Spleen (tissue), 11 donors: ENCODE measurements at regions not wholly inside any gene's neighbourhood (a gene's known extent, or its start where the extent isn't known, plus 50 kb on each side); places are given as distances from the start of the nearest gene placed in this dataset.

Source experiments
- DNase-seq: peaks from one replicate; pipeline ENCODE4 v3.0.0-alpha.2; 2020
- H3K27ac ChIP-seq, 8 donors: fragments of 200-600 bp; sonication (generic) in 7 of 8; 1 replicate in 4 of 8; 2 replicates in 4 of 8; pipeline versions ENCODE4 v1.5.0 to v1.8.0; 2016 to 2021; ENCODE audit warnings: inconsistent platforms in 4 of 8, mild to moderate bottlenecking in 4 of 8, moderate library complexity in 1 of 8
- H3K27me3 ChIP-seq, 7 donors: fragments of 200-600 bp; sonication (generic) in 6 of 7; replicated peaks in 1 of 7; 1 replicate in 4 of 7; 2 replicates in 3 of 7; pipeline versions ENCODE4 v1.5.0 to v1.8.0; 2016 to 2021; ENCODE audit warnings: inconsistent platforms in 3 of 7, mild to moderate bottlenecking in 1 of 7
- H3K36me3 ChIP-seq, 6 donors: fragments of 200-600 bp; sonication (generic) in 5 of 6; 1 replicate in 4 of 6; 2 replicates in 2 of 6; pipeline versions ENCODE4 v1.5.0 to v1.8.0; 2016 to 2021; ENCODE audit warnings: inconsistent platforms in 2 of 6
- H3K4me1 ChIP-seq, 6 donors: fragments of 200-600 bp; sonication (generic) in 5 of 6; 1 replicate in 3 of 6; 2 replicates in 3 of 6; pipeline versions ENCODE4 v1.5.0 to v1.8.0; 2016 to 2021; ENCODE audit warnings: inconsistent platforms in 3 of 6
- H3K4me3 ChIP-seq, 8 donors: fragments of 200-600 bp; sonication (generic) in 7 of 8; 1 replicate in 4 of 8; 2 replicates in 4 of 8; pipeline versions ENCODE4 v1.5.0 to v1.8.0; 2016 to 2021; ENCODE audit warnings: inconsistent platforms in 4 of 8, mild to moderate bottlenecking in 4 of 8, moderate library complexity in 2 of 8
- H3K9me3 ChIP-seq, 8 donors: fragments of 200-600 bp; sonication (generic) in 7 of 8; 1 replicate in 4 of 8; 2 replicates in 4 of 8; pipeline versions ENCODE4 v1.5.0 to v1.8.0; 2016 to 2021; ENCODE audit warnings: inconsistent platforms in 4 of 8
- POLR2A ChIP-seq, 3 donors: fragments of 450-650 bp; IDR thresholded peaks; one replicate each; pipeline ENCODE4 v1.5.1; 2017; ENCODE audit warnings: antibody characterized with exemption in 3 of 3, mild to moderate bottlenecking in 1 of 3
- POLR2AphosphoS5 ChIP-seq, 3 donors: sonication (generic); formaldehyde crosslinking; IDR thresholded peaks; one replicate each; pipeline ENCODE4 v1.5.1; 2017; ENCODE audit warnings: antibody characterized with exemption in 3 of 3
- WGBS, 5 donors: extraction: QIAGEN DNeasy Blood & Tissue Kit in 3 of 5; methylation state at CpG; one replicate each; pipeline versions ENCODE4 v1.1.5 to v1.1.7; 2013 to 2018; 5-methylcytosine and 5-hydroxymethylcytosine counted together
- intact Hi-C: fragments of 100-400 bp; cut with DNase I; formaldehyde crosslinking; loops from one replicate; pipeline ENCODE4 v1.15.0; 2023; ENCODE audit warnings: low total_unique reads
- TF ChIP-seq, protein P1 (sequence below), 11 experiments: fragments of 200-600 bp in 7 of 11; fragments of 450-650 bp in 4 of 11; sonication (generic) in 4 of 11; IDR thresholded peaks in 8 of 11; conservative IDR thresholded peaks in 3 of 11; 1 replicate in 7 of 11; 2 replicates in 4 of 11; pipeline versions ENCODE4 v1.4.0 to v1.8.0; 2016 to 2021; ENCODE audit warnings: antibody characterized with exemption in 11 of 11, inconsistent platforms in 4 of 11, mild to moderate bottlenecking in 1 of 11
- donor health status: healthy with polysubstance abuse.
- donor health status: DM: no; HTN: no; CAD: no; lungs with moderate emphysema.
- donor health status: DM: no; HTN: no; CAD: no.
- donor health status: Bipolar disorder and iron deficiency.
- donor health status: healthy.
- donor health status: DM: no; HTN: no; CAD: no.
- donor health status: DM: yes; HTN: yes; CAD: no.

DNA sequence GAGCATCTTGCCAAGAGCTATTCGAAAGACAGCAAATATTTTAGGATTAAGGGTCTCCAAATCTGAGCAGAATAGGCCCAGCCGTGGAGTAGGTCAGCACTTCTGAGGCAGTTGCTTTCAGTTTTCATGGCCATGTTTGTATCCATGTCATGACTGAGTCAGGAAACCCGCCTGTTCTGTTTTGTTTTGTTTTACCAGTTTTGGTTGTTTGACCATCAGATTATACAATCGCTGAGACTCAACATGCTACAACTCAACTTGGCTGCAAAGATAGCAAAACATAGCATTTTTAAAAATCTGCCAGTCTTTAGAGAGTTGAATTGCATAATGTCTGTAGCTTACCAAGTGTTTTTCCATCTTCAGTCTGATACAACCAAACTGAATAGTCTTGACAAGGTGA is 185.1 kb upstream of the ZNF462 start:
- DNase-seq = no peak
- intact Hi-C loops = no loop called here

DNA sequence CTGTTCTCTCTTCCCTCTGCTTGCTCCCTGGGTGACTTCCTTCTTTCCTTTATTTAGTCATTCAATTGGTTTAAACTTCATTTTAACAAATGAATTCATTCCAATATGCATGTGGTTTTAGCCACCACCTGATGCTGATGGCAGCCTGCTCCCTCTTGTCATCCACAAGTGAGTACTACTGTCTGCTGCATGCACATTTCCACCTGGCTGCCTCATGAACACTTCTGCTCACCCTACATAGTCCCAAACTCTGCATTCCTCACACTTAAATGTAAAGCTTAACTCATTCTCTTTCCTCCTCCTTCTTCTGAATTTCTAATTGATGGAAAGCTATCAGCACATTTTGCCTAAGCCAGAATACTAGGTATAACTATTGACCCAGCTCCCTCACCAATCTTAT is 184.7 kb upstream of the ZNF462 start:
- H3K27me3 ChIP-seq = no peaks in the 10 kb centered on the region
- DNase-seq = no peak

More for the DNA sequence above, 185.1 kb upstream of the ZNF462 start:
- TF ChIP-seq, protein P1, sequence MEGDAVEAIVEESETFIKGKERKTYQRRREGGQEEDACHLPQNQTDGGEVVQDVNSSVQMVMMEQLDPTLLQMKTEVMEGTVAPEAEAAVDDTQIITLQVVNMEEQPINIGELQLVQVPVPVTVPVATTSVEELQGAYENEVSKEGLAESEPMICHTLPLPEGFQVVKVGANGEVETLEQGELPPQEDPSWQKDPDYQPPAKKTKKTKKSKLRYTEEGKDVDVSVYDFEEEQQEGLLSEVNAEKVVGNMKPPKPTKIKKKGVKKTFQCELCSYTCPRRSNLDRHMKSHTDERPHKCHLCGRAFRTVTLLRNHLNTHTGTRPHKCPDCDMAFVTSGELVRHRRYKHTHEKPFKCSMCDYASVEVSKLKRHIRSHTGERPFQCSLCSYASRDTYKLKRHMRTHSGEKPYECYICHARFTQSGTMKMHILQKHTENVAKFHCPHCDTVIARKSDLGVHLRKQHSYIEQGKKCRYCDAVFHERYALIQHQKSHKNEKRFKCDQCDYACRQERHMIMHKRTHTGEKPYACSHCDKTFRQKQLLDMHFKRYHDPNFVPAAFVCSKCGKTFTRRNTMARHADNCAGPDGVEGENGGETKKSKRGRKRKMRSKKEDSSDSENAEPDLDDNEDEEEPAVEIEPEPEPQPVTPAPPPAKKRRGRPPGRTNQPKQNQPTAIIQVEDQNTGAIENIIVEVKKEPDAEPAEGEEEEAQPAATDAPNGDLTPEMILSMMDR (IDR thresholded peaks at IDR 0.05 in 8 of 11, conservative IDR thresholded peaks at IDR 0.05 in 3 of 11) = no peak
- TF ChIP-seq POLR2A (IDR thresholded peaks at IDR 0.05) (no peak), POLR2AphosphoS5 (IDR thresholded peaks at IDR 0.05) (no peak)
- no peak overlapping the region for H3K27ac ChIP-seq
- H3K27me3 ChIP-seq = no peaks in the 10 kb centered on the region
- H3K4me3 ChIP-seq = no peak overlapping the region
- H3K9me3 ChIP-seq = peaks cover 0 to 4% (median 0%) of the 10 kb centered on the region in 8 donors
- H3K36me3 ChIP-seq = no peaks in the 10 kb centered on the region
- no peaks in the 10 kb centered on the region for H3K4me1 ChIP-seq
- WGBS, 5 donors = 80 to 95% (median 89%) methylated on average over 4 of the region's 4 CpGs

DNA sequence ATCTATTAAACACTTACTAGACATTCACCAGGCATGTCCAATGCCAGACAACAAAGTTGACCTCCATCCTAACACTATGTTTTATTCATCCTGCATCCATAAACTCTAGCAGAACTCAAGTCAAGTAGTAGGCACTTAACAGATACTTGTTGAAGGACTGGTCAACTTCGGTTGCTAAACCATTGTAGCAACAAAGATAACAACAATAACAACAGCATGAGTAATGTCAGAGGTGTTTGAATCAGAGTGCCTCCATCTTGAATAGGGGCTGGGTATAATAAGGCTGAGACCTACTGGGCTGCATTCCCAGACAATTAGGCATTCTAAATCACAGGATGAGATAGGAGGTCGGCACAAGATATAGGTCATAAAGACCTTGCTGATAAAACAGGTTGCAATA is 180.5 kb upstream of the ZNF462 start:
- peaks cover 0 to 4% (median 0%) of the 10 kb centered on the region in 8 donors for H3K9me3 ChIP-seq
- no peak for DNase-seq
- no peaks in the 10 kb centered on the region for H3K4me1 ChIP-seq
- intact Hi-C loops = no loop called here
- TF ChIP-seq, protein P1 (IDR thresholded peaks at IDR 0.05 in 8 of 11, conservative IDR thresholded peaks at IDR 0.05 in 3 of 11) = no peak
- TF ChIP-seq POLR2A (IDR thresholded peaks at IDR 0.05) (no peak), POLR2AphosphoS5 (IDR thresholded peaks at IDR 0.05) (no peak)
- H3K27me3 ChIP-seq = no peaks in the 10 kb centered on the region
- no peaks in the 10 kb centered on the region for H3K36me3 ChIP-seq
- no peak overlapping the region for H3K27ac ChIP-seq
- no peak overlapping the region for H3K4me3 ChIP-seq
- WGBS, 5 donors = 64 to 93% (median 76%) methylated on average over 2 of the region's 2 CpGs

More for the DNA sequence above, 184.7 kb upstream of the ZNF462 start:
- no peak overlapping the region for H3K4me3 ChIP-seq
- TF ChIP-seq, protein P1 (IDR thresholded peaks at IDR 0.05 in 8 of 11, conservative IDR thresholded peaks at IDR 0.05 in 3 of 11) = no peak
- TF ChIP-seq POLR2AphosphoS5 (IDR thresholded peaks at IDR 0.05) (no peak), POLR2A (IDR thresholded peaks at IDR 0.05) (no peak)
- H3K27ac ChIP-seq = no peak overlapping the region
- no peaks in the 10 kb centered on the region for H3K4me1 ChIP-seq
- H3K9me3 ChIP-seq = peaks cover 0 to 4% (median 0%) of the 10 kb centered on the region in 8 donors
- intact Hi-C loops = no loop called here
- no peaks in the 10 kb centered on the region for H3K36me3 ChIP-seq

DNA sequence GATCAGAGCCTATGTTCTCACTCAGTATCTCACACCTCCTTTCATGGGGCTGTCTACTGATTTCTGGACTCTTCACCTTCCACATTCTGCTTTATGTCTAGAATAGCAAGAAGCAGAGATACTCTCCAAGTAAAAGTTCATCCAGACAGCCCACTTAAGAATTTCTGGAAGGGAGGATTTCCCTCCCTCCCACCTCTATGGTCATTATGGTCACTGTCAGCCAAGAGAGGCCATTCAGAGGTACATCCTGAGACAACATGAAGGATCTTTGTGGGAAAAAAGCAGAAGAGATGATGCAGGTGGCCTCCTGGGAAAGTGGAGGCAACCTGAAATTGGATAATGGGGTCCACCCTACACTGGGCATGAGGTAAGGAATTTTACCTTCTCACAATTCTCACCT is 179.5 kb upstream of the ZNF462 start:
- Histone ChIP-seq H3K4me3 (no peak overlapping the region), H3K27me3 (no peaks in the 10 kb centered on the region), H3K9me3 (peaks cover 0 to 4% (median 0%) of the 10 kb centered on the region in 8 donors), H3K27ac (no peak overlapping the region), H3K36me3 (no peaks in the 10 kb centered on the region), H3K4me1 (no peaks in the 10 kb centered on the region)
- intact Hi-C loops = no loop called here
- DNase-seq = no peak
- TF ChIP-seq POLR2AphosphoS5 (IDR thresholded peaks at IDR 0.05) (no peak), POLR2A (IDR thresholded peaks at IDR 0.05) (no peak)
- TF ChIP-seq, protein P1 (IDR thresholded peaks at IDR 0.05 in 8 of 11, conservative IDR thresholded peaks at IDR 0.05 in 3 of 11) = no peak
